ENCODE measurements at regions not wholly inside any gene's neighbourhood (a gene's known extent, or its start where the extent isn't known, plus 50 kb on each side); places are given as distances from the start of the nearest gene placed in this dataset.
"Not testable (repeated sequence)": the region's sequence is repeated elsewhere in the genome, so short reads cannot be mapped to it uniquely, and the experiment has no call there.

GRCh38 chr22:11048884-11049283 is 4479.1 kb upstream of the OR11H1 start:
- H3K9me3 ChIP-seq (ENCODE audit: control insufficient read depth in 2 of 2, insufficient read depth in 1 of 2, low read length in 1 of 2) = peaks cover 5 to 13% of the 10 kb centered on the region in 2 donors
- H3K4me1 ChIP-seq (ENCODE audit: control insufficient read depth in 2 of 2, insufficient read depth in 2 of 2, low read length in 2 of 2); H3K27ac ChIP-seq (ENCODE audit: low read depth in 1 of 2, low read length in 1 of 2); DNase-seq (ENCODE audit: low read depth in 6 of 9, low spot score in 9 of 9); H3K4me3 ChIP-seq (ENCODE audit: low read length in 2 of 2); H3K36me3 ChIP-seq (ENCODE audit: control insufficient read depth in 2 of 2, insufficient read depth in 2 of 2, low read length in 1 of 2); H3K27me3 ChIP-seq (ENCODE audit: control insufficient read depth in 2 of 2, insufficient read depth in 1 of 2, low read length in 1 of 2): not testable (repeated sequence)
- 82% methylated on average over 1 of the region's 1 CpG for WGBS

DNA sequence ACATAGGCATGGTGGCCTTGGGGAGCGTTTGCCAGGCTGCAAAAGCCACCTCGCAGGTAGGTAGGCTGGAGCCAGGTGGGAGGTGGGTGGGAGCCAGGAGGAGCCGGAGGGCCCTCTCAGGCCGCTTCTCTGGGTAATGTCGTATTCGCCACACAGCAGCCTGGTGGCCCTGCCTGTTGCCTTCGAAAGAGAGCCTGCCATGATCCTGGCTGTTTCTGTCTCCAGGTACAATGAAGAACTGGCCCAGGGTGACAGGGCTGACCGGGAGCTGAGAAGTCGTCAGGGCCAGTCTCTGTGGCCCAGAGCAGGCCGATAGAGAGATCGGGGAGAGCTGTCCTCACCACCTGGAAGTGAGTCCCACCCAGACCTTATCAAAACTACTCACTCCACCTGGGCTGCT is 4477.8 kb upstream of the OR11H1 start:
- not testable (repeated sequence) for DNase-seq (ENCODE audit: low read depth in 6 of 9, low spot score in 9 of 9); H3K4me1 ChIP-seq (ENCODE audit: control insufficient read depth in 2 of 2, insufficient read depth in 2 of 2, low read length in 2 of 2); H3K4me3 ChIP-seq (ENCODE audit: low read length in 2 of 2); H3K27me3 ChIP-seq (ENCODE audit: control insufficient read depth in 2 of 2, insufficient read depth in 1 of 2, low read length in 1 of 2); H3K36me3 ChIP-seq (ENCODE audit: control insufficient read depth in 2 of 2, insufficient read depth in 2 of 2, low read length in 1 of 2); H3K27ac ChIP-seq (ENCODE audit: low read depth in 1 of 2, low read length in 1 of 2)
- peaks cover 14 to 26% of the 10 kb centered on the region in 2 donors for H3K9me3 ChIP-seq (ENCODE audit: control insufficient read depth in 2 of 2, insufficient read depth in 1 of 2, low read length in 1 of 2)
- 83% methylated on average over 11 of the region's 11 CpGs for WGBS

DNA sequence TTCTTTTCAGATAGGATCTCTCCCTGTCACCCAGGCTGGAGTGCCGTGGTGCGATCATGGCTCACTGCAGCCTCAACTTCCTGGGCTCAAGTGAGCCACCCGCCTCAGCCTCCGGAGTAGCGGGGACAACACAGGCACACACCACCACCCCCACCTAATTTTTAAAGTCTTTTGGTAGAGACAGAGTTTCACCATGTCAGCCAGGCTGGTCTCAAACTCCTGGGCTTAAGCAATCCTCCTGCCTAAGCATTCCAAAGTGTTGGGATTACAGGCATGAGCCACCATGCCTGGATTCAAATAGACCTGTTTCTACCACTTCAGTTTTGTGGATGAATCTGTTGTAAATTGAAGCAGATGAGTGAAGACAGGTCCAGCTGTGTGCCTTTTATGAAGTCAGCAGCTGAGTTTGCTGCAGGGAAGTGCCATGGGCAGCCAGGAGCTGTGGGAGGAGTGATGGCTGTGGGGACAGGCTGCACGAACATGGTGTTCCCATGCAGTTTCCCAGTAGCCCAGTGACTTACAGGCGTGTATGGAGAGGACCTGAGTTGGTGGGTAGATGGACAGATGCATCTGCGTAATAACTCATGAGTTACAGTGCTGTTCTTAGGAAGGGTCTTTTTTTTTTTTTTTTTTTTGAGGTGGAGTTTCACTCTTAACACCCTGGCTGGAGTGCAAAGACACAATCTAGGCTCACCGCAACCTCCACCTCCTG is 4476.4 kb upstream of the OR11H1 start:
- peaks cover 21 to 38% of the 10 kb centered on the region in 2 donors for H3K9me3 ChIP-seq (ENCODE audit: control insufficient read depth in 2 of 2, insufficient read depth in 1 of 2, low read length in 1 of 2)
- 75% methylated on average over 7 of the region's 9 CpGs for WGBS
- DNase-seq (ENCODE audit: low read depth in 6 of 9, low spot score in 9 of 9); H3K4me1 ChIP-seq (ENCODE audit: control insufficient read depth in 2 of 2, insufficient read depth in 2 of 2, low read length in 2 of 2); H3K36me3 ChIP-seq (ENCODE audit: control insufficient read depth in 2 of 2, insufficient read depth in 2 of 2, low read length in 1 of 2); H3K27ac ChIP-seq (ENCODE audit: low read depth in 1 of 2, low read length in 1 of 2); H3K4me3 ChIP-seq (ENCODE audit: low read length in 2 of 2); H3K27me3 ChIP-seq (ENCODE audit: control insufficient read depth in 2 of 2, insufficient read depth in 1 of 2, low read length in 1 of 2): not testable (repeated sequence)

DNA sequence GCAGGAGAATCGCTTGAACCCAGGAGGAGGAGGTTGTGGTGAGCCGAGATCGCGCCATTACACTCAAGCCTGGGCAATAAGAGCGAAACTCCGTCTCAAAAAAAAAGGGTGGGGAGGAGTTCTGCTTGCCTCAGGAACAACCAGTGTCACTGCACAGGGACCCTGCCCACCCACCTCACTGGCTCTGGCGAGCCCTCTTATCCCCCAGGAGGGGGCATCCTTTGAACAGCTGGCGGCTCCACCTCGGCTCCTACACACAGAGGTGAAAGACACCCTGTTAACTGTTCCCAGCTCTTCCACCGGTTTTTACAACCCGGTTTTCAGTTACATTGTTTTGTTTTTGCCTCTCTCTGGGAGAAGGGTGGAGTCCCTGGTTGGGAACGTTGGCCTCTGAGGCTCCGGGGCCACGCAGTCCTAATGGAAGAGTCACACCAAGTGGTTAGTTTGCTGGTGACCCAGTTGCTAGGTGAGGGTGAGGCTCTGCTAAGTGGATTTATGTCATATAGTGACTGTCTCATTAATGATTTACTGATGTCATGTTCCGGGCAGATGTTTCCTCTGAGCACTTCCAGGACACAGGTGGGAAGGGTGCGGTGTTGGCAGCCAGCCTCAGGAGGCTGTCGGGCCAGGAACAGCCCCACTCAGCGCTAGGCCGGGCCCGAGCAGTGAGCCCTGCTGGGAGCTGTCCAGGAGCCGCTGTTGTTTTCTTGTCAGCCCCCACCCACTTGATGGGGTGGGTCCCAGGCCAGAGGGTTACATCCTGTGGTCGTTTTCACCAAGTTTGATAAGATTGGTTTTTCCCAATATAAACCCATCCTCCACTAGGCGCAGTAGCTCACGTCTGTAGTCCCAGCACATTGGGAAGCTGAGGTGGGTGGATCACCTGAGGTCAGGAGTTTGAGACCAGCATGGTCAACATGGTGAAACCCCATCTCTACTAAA is 4474.3 kb upstream of the OR11H1 start:
- H3K27ac ChIP-seq (ENCODE audit: low read depth in 1 of 2, low read length in 1 of 2); H3K4me3 ChIP-seq (ENCODE audit: low read length in 2 of 2); H3K27me3 ChIP-seq (ENCODE audit: control insufficient read depth in 2 of 2, insufficient read depth in 1 of 2, low read length in 1 of 2); H3K4me1 ChIP-seq (ENCODE audit: control insufficient read depth in 2 of 2, insufficient read depth in 2 of 2, low read length in 2 of 2); H3K36me3 ChIP-seq (ENCODE audit: control insufficient read depth in 2 of 2, insufficient read depth in 2 of 2, low read length in 1 of 2); DNase-seq (ENCODE audit: low read depth in 6 of 9, low spot score in 9 of 9): not testable (repeated sequence)
- 74% methylated on average over 24 of the region's 24 CpGs for WGBS
- peaks cover 30 to 54% of the 10 kb centered on the region in 2 donors for H3K9me3 ChIP-seq (ENCODE audit: control insufficient read depth in 2 of 2, insufficient read depth in 1 of 2, low read length in 1 of 2)

GRCh38 chr22:11054681-11055080 is 4473.3 kb upstream of the OR11H1 start:
- H3K27ac ChIP-seq (ENCODE audit: low read depth in 1 of 2, low read length in 1 of 2); H3K27me3 ChIP-seq (ENCODE audit: control insufficient read depth in 2 of 2, insufficient read depth in 1 of 2, low read length in 1 of 2); H3K4me1 ChIP-seq (ENCODE audit: control insufficient read depth in 2 of 2, insufficient read depth in 2 of 2, low read length in 2 of 2); H3K36me3 ChIP-seq (ENCODE audit: control insufficient read depth in 2 of 2, insufficient read depth in 2 of 2, low read length in 1 of 2); DNase-seq (ENCODE audit: low read depth in 6 of 9, low spot score in 9 of 9); H3K4me3 ChIP-seq (ENCODE audit: low read length in 2 of 2): not testable (repeated sequence)
- H3K9me3 ChIP-seq (ENCODE audit: control insufficient read depth in 2 of 2, insufficient read depth in 1 of 2, low read length in 1 of 2) = peaks cover 31 to 54% of the 10 kb centered on the region in 2 donors
- 77% methylated on average over 11 of the region's 11 CpGs for WGBS

DNA sequence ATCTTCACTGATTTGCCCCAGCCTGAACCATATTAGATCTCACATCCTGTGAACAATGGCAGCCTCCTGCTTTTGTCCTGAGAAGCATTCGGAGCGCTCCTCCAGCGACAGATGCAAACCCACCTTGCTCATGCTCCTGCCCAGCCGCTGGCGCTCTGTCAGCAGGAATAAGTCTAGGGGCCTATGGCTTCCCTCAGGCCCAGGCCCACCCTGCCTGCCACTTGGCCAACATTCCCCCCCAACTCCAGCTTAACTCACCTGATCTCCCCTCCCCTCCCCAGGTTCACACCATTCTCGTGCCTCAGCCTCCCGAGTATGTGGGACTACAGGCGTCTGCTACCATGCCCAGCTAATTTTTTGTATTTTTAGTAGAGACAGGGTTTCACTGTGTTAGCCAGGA is 4472.8 kb upstream of the OR11H1 start:
- not testable (repeated sequence) for H3K4me1 ChIP-seq (ENCODE audit: control insufficient read depth in 2 of 2, insufficient read depth in 2 of 2, low read length in 2 of 2); H3K4me3 ChIP-seq (ENCODE audit: low read length in 2 of 2); H3K27ac ChIP-seq (ENCODE audit: low read depth in 1 of 2, low read length in 1 of 2); H3K27me3 ChIP-seq (ENCODE audit: control insufficient read depth in 2 of 2, insufficient read depth in 1 of 2, low read length in 1 of 2); DNase-seq (ENCODE audit: low read depth in 6 of 9, low spot score in 9 of 9); H3K36me3 ChIP-seq (ENCODE audit: control insufficient read depth in 2 of 2, insufficient read depth in 2 of 2, low read length in 1 of 2)
- 86% methylated on average over 8 of the region's 8 CpGs for WGBS
- peaks cover 31 to 54% of the 10 kb centered on the region in 2 donors for H3K9me3 ChIP-seq (ENCODE audit: control insufficient read depth in 2 of 2, insufficient read depth in 1 of 2, low read length in 1 of 2)

DNA sequence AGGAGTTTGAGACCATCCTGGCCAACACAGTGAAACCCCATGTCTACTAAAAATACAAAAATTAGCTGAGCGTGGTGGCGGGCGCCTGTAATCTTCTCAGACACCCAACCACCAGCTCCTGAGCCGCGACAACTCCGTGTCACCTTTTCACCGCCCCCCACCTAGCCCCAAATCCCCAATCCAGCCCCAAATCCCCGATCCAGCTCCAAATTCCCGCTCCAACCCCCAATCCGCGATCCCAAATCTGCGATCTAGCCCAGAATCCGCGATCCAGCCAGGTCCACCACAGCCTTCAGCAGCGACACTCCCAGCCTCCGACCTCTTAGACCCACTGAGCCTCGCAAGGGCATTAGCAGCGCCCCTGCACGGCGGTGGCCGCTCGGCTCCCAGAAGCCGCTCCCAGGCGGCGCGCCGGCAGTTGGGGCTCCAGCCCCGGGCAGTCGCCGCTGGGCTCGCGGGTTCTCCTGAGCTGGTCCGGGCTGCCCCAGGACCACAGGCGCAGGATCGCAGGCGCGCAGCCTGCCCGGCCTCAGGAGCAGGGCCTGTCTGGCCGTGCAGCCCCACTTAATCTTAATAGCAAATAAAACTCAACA is 4469.9 kb upstream of the OR11H1 start:
- DNase-seq (ENCODE audit: low read depth in 6 of 9, low spot score in 9 of 9); H3K4me3 ChIP-seq (ENCODE audit: low read length in 2 of 2); H3K36me3 ChIP-seq (ENCODE audit: control insufficient read depth in 2 of 2, insufficient read depth in 2 of 2, low read length in 1 of 2); H3K27ac ChIP-seq (ENCODE audit: low read depth in 1 of 2, low read length in 1 of 2); H3K4me1 ChIP-seq (ENCODE audit: control insufficient read depth in 2 of 2, insufficient read depth in 2 of 2, low read length in 2 of 2); H3K27me3 ChIP-seq (ENCODE audit: control insufficient read depth in 2 of 2, insufficient read depth in 1 of 2, low read length in 1 of 2): not testable (repeated sequence)
- peaks cover 32 to 52% of the 10 kb centered on the region in 2 donors for H3K9me3 ChIP-seq (ENCODE audit: control insufficient read depth in 2 of 2, insufficient read depth in 1 of 2, low read length in 1 of 2)
- 83% methylated on average over 38 of the region's 39 CpGs for WGBS

DNA sequence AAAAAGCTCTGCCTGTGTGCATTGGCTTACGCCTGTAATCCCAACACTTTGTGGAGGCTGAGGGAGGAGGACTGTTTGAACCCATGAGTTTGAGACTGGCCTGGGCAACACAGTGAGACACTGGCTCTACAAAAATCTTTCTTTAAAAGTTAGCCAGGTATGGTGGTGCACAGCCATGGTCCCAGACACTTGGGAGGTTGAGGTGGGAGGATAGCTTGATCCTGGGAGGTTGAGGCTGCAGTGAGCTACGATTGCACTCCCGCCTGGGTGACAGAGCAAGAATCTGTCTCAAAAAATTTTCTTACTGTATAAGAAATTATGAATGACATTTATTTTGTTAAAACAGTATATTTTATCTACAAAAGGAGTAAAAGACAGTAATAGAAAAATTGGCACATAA is 4468.9 kb upstream of the OR11H1 start:
- not testable (repeated sequence) for H3K36me3 ChIP-seq (ENCODE audit: control insufficient read depth in 2 of 2, insufficient read depth in 2 of 2, low read length in 1 of 2); DNase-seq (ENCODE audit: low read depth in 6 of 9, low spot score in 9 of 9); H3K27me3 ChIP-seq (ENCODE audit: control insufficient read depth in 2 of 2, insufficient read depth in 1 of 2, low read length in 1 of 2); H3K27ac ChIP-seq (ENCODE audit: low read depth in 1 of 2, low read length in 1 of 2); H3K4me1 ChIP-seq (ENCODE audit: control insufficient read depth in 2 of 2, insufficient read depth in 2 of 2, low read length in 2 of 2); H3K4me3 ChIP-seq (ENCODE audit: low read length in 2 of 2)
- 92% methylated on average over 3 of the region's 3 CpGs for WGBS
- peaks cover 28 to 48% of the 10 kb centered on the region in 2 donors for H3K9me3 ChIP-seq (ENCODE audit: control insufficient read depth in 2 of 2, insufficient read depth in 1 of 2, low read length in 1 of 2)

DNA sequence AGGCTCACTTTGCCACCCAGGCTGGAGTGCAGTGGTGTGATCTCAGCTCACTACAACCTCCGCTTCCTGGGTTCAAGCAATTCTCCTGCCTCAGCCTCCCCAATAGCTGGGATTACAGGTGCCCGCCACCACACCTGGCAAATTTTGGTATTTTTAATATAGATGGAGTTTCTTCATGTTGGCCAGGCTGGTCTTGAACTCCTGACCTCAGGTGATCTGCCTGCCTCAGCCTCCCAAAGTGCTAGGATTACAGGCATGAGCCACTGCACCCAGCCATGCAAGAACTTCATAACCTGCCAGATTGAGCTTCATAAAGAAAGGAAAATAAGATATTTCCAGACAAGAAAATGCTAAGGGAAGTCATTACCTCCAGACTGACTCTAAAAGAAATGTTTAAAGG is 4467.2 kb upstream of the OR11H1 start:
- H3K4me3 ChIP-seq (ENCODE audit: low read length in 2 of 2); H3K27ac ChIP-seq (ENCODE audit: low read depth in 1 of 2, low read length in 1 of 2); H3K27me3 ChIP-seq (ENCODE audit: control insufficient read depth in 2 of 2, insufficient read depth in 1 of 2, low read length in 1 of 2); H3K36me3 ChIP-seq (ENCODE audit: control insufficient read depth in 2 of 2, insufficient read depth in 2 of 2, low read length in 1 of 2); DNase-seq (ENCODE audit: low read depth in 6 of 9, low spot score in 9 of 9); H3K4me1 ChIP-seq (ENCODE audit: control insufficient read depth in 2 of 2, insufficient read depth in 2 of 2, low read length in 2 of 2): not testable (repeated sequence)
- 74% methylated on average over 2 of the region's 2 CpGs for WGBS
- peaks cover 21 to 42% of the 10 kb centered on the region in 2 donors for H3K9me3 ChIP-seq (ENCODE audit: control insufficient read depth in 2 of 2, insufficient read depth in 1 of 2, low read length in 1 of 2)
